ENCODE measurements at regions not wholly inside any gene's neighbourhood (a gene's known extent, or its start where the extent isn't known, plus 50 kb on each side); places are given as distances from the start of the nearest gene placed in this dataset.
"Not testable (repeated sequence)": the region's sequence is repeated elsewhere in the genome, so short reads cannot be mapped to it uniquely, and the experiment has no call there.

DNA sequence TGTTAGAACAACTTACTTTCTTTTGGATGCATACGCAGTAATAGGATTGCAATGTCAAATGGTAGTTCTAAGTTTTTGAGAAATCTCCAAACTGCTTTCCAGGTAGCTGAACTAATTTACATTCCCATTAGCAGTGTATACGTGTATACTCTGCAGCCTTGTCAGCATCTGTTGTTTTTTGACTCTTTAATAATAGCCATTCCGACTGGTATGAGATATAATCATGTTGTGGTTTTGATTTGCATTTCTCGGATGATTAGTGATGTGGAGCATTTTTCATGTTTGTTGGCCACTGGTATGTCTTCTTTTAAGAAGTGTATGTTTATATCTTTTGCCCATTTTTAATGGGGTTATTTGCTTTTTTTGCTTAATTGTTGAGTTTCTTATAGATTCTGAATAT is 76.9 kb upstream of the HNRNPA1L2 start:
- not testable (repeated sequence) for DNase-seq

DNA sequence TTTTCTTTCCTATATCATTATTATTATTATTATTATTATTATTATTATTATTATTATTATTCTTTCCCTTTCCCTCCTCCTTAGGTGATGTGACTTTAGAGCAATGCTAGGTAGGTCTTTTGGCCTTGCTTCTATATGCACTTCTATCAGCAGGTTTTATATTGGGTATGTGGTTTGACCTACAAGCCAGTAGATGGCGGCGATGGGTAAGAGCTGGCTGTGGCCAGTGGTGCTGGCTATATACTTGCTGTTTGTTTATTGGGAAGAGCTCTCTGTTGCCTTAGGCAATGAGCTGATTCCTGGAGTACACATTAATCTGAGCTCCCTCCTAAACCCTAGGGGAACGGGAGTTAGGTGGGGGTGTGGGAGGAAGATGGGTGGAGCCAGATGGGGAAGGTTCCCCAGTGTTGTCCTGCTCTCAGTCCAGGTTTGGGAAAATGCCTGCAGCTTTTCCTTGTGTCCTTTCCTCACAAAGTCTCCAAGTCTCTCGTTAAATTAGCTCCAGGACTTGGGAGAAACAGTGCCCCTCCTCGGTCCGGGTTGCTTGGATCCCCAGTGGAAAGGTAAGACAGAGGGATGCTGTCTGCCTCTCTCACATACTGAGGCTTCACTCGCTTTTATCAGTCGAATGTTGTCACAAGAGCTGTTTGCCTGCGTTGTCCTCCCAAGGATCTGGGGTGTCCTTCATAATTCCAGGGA is 72.2 kb upstream of the HNRNPA1L2 start:
- DNase-seq = peak; percentile 4

- not testable (repeated sequence) for DNase-seq
These were observed 71.1 kb upstream of the HNRNPA1L2 start for GRCh38 chr13:52571163-52571562.

DNA sequence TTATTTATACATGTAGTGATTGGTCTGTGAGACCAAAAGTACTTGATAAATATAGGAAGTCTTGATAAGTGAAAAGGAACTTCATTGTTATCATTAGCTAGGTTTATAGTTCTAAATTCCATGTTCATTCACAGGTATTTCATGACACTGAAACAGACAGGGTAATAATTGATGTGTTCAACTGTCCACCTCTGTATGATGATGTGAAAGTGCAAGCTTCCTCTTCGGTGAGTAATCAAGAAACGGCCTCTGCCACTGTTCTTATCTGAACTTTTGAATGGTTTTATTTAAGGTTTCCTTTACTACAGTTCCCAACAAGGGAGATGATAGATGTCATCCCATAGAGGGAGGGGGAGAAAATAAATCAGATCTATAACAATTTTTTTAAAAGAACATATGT is 59.3 kb upstream of the HNRNPA1L2 start:
- not testable (repeated sequence) for DNase-seq

Measured in fibroblast of upper back skin (primary cell).